Ishikawa (cell line): ENCODE measurements at regions not wholly inside any gene's neighbourhood (a gene's known extent, or its start where the extent isn't known, plus 50 kb on each side); places are given as distances from the start of the nearest gene placed in this dataset.

Experiments
- CEBPB ChIP-seq: IDR thresholded peaks from 2 replicates; pipeline ENCODE4 v1.6.1; 2012
- CREB1 ChIP-seq: IDR thresholded peaks from 2 replicates; pipeline ENCODE4 v1.6.1; 2012; ENCODE audit warnings: low read depth
- EP300 ChIP-seq: IDR thresholded peaks from 2 replicates; pipeline ENCODE4 v1.6.1; 2012; ENCODE audit warnings: borderline replicate concordance
- FOXM1 ChIP-seq: IDR thresholded peaks from 2 replicates; pipeline ENCODE4 v1.6.1; 2012; ENCODE audit warnings: low read depth, borderline replicate concordance
- RAD21 ChIP-seq: IDR thresholded peaks from 2 replicates; pipeline ENCODE4 v1.6.1; 2012; ENCODE audit warnings: low read depth
- REST ChIP-seq: IDR thresholded peaks from 2 replicates; pipeline ENCODE4 v1.6.1; 2012; ENCODE audit warnings: low read depth, mild to moderate bottlenecking
- TAF1 ChIP-seq: IDR thresholded peaks from 2 replicates; pipeline ENCODE4 v1.6.1; 2012; ENCODE audit warnings: low read depth, mild to moderate bottlenecking
- YY1 ChIP-seq: IDR thresholded peaks from 2 replicates; pipeline ENCODE4 v1.6.1; 2012; ENCODE audit warnings: low read depth

DNA sequence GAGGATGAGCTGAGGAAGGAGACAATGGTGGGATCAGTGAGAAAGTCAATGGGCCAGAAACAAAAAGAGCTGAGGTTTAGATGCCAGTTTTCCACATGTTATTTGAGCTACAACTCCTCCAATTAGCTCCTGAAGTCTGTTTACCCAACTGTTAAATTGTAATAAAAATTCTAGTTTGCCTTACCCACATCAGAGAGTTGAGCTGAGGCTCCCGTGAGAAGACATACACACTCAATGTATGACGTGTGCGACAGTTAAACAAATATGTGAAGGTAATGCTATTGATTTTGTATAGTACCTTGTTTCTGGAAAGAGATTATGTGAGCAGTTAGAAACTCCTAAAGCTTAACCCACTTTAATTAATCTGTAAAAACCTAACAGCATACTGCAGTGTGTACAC lies 318.1 kb upstream of the GRM7 start:
- TF ChIP-seq YY1 (no peak), EP300 (no peak), TAF1 (no peak), REST (no peak), FOXM1 (no peak), CEBPB (no peak), CREB1 (no peak), RAD21 (no peak)
